H1 (cell line): ENCODE measurements at regions not wholly inside any gene's neighbourhood (a gene's known extent, or its start where the extent isn't known, plus 50 kb on each side); places are given as distances from the start of the nearest gene placed in this dataset.

Source experiments
- CTCF ChIA-PET: fragments of 300-600 bp; sonication (Branson Sonifier 250); formaldehyde crosslinking; loops from one replicate; lab custom pipeline; 2021; ENCODE audit not compliant: partially characterized antibody; lab: Charles Lee
- POLR2A ChIA-PET: fragments of 300-600 bp; sonication (Branson Sonifier 250); formaldehyde crosslinking; loops from one replicate; lab custom pipeline; 2021; ENCODE audit warnings: inconsistent platforms; ENCODE audit not compliant: partially characterized antibody; lab: Charles Lee
- DNase-seq, 2 experiments: peaks; one replicate each; pipeline versions ENCODE4 v3.0.0 to v3.0.0-alpha.2; 2010 to 2022; ENCODE audit warnings: low spot score in 2 of 2, low read depth in 1 of 2, mixed read lengths in 1 of 2
- FAIRE-seq: peaks from 2 replicates; lab custom pipeline; 2011; peaks lifted over from hg19 to GRCh38; lab: Jason Lieb, UNC
- H2AFZ ChIP-seq: 2 replicates; pipeline ENCODE4 v1.8.1; 2012; ENCODE audit warnings: low read length, inconsistent platforms
- H2AK5ac ChIP-seq: 2 replicates; pipeline ENCODE4 v1.6.1; 2013; ENCODE audit warnings: low read depth, low read length
- H2BK120ac ChIP-seq: replicated peaks from 2 replicates; pipeline ENCODE3; 2013; ENCODE audit warnings: low read depth, low read length, inconsistent platforms
- H2BK12ac ChIP-seq: 2 replicates; pipeline ENCODE4 v1.6.1; 2013; ENCODE audit warnings: low read depth, low read length
- H2BK15ac ChIP-seq: 2 replicates; pipeline ENCODE4 v1.6.1; 2013; ENCODE audit warnings: low read length
- H2BK20ac ChIP-seq: 2 replicates; pipeline ENCODE4 v1.6.1; 2013; ENCODE audit warnings: low read length
- H2BK5ac ChIP-seq: 2 replicates; pipeline ENCODE4 v1.6.1; 2013; ENCODE audit warnings: low read depth, low read length
- H3K14ac ChIP-seq: 2 replicates; pipeline ENCODE4 v1.6.1; 2013; ENCODE audit warnings: inconsistent platforms; ENCODE audit not compliant: insufficient read length
- H3K18ac ChIP-seq: 2 replicates; pipeline ENCODE4 v1.6.1; 2013; ENCODE audit warnings: low read length; ENCODE audit errors: extremely low read depth
- H3K23ac ChIP-seq: 2 replicates; pipeline ENCODE4 v1.6.1; 2013; ENCODE audit warnings: inconsistent platforms; ENCODE audit not compliant: insufficient read length
- H3K23me2 ChIP-seq: 2 replicates; pipeline ENCODE4 v1.6.1; 2013; ENCODE audit warnings: low read depth, low read length
- H3K27ac ChIP-seq: 2 replicates; pipeline ENCODE4 v1.6.1; 2011; ENCODE audit warnings: low read depth, low read length, inconsistent platforms
- H3K27me3 ChIP-seq, 4 experiments: replicated peaks in 1 of 4; 1 replicate in 1 of 4; 2 replicates in 3 of 4; pipeline versions ENCODE4 v1.6.1 to v1.8.1; 2011 to 2013; ENCODE audit warnings: low read length in 3 of 4, mild to moderate bottlenecking in 3 of 4, inconsistent platforms in 2 of 4, mixed read lengths in 2 of 4, moderate library complexity in 1 of 4; ENCODE audit not compliant: control insufficient read depth in 3 of 4, insufficient read depth in 3 of 4; ENCODE audit errors: extremely low read depth in 1 of 4
- H3K36me3 ChIP-seq, 4 experiments: 2 replicates each; pipeline versions ENCODE4 v1.6.1 to v1.8.1; 2011 to 2013; ENCODE audit warnings: mild to moderate bottlenecking in 4 of 4, low read length in 3 of 4, moderate library complexity in 2 of 4, control low read depth in 1 of 4, inconsistent platforms in 1 of 4; ENCODE audit not compliant: insufficient read depth in 4 of 4, control insufficient read depth in 2 of 4
- H3K4ac ChIP-seq: replicated peaks from 2 replicates; pipeline ENCODE3; 2013; ENCODE audit warnings: low read length, low read depth, mixed read lengths, inconsistent platforms; ENCODE audit not compliant: insufficient read length
- H3K4me1 ChIP-seq, 4 experiments: replicated peaks in 1 of 4; 1 replicate in 1 of 4; 2 replicates in 3 of 4; pipeline versions ENCODE4 v1.6.1 to v1.8.1; 2011 to 2013; ENCODE audit warnings: low read length in 3 of 4, inconsistent platforms in 2 of 4, mixed read lengths in 1 of 4; ENCODE audit not compliant: insufficient read depth in 4 of 4, control insufficient read depth in 3 of 4
- H3K4me2 ChIP-seq, 2 experiments: 2 replicates each; pipeline versions ENCODE4 v1.6.1 to v1.8.1; 2011 to 2013; ENCODE audit warnings: low read depth in 2 of 2, low read length in 2 of 2, control low read depth in 1 of 2, inconsistent platforms in 1 of 2, mild to moderate bottlenecking in 1 of 2; ENCODE audit not compliant: insufficient read depth in 1 of 2
- H3K4me3 ChIP-seq, 4 experiments: fragments of 200-600, 300-600 bp in 1 of 4; sonication (generic), shearing (Covaris generic), sonication (Bioruptor Twin) in 1 of 4; 2 replicates each; pipeline versions ENCODE4 v1.5.1 to v1.8.1; 2011 to 2016; ENCODE audit warnings: low read length in 4 of 4, low read depth in 3 of 4, control low read depth in 2 of 4, inconsistent platforms in 2 of 4, mild to moderate bottlenecking in 2 of 4, mixed read lengths in 1 of 4, moderate library complexity in 1 of 4; ENCODE audit not compliant: insufficient read depth in 2 of 4; ENCODE audit errors: extremely low read depth in 1 of 4
- H3K56ac ChIP-seq: replicated peaks from 2 replicates; pipeline ENCODE3; 2013; ENCODE audit warnings: low read depth, mild to moderate bottlenecking, mixed read lengths, low read length, inconsistent platforms; ENCODE audit not compliant: insufficient read length
- H3K79me1 ChIP-seq: 2 replicates; pipeline ENCODE4 v1.6.1; 2013; ENCODE audit warnings: low read depth, low read length, control low read depth
- H3K79me2 ChIP-seq, 2 experiments: 2 replicates each; pipeline versions ENCODE4 v1.6.1 to v1.8.1; 2012 to 2013; ENCODE audit warnings: low read length in 2 of 2, mild to moderate bottlenecking in 2 of 2, inconsistent platforms in 1 of 2; ENCODE audit not compliant: insufficient read depth in 2 of 2, control insufficient read depth in 1 of 2
- H3K9ac ChIP-seq, 4 experiments: replicated peaks in 1 of 4; 1 replicate in 1 of 4; 2 replicates in 3 of 4; pipeline versions ENCODE4 v1.6.1 to v1.8.1; 2011 to 2013; ENCODE audit warnings: low read depth in 3 of 4, low read length in 3 of 4, control low read depth in 2 of 4, mild to moderate bottlenecking in 2 of 4, moderate library complexity in 2 of 4, inconsistent platforms in 1 of 4; ENCODE audit errors: extremely low read depth in 1 of 4
- H3K9me3 ChIP-seq, 2 experiments: 2 replicates each; pipeline versions ENCODE4 v1.6.1 to v1.8.1; 2012 to 2013; ENCODE audit warnings: mild to moderate bottlenecking in 2 of 2, moderate library complexity in 2 of 2, control low read depth in 1 of 2, inconsistent platforms in 1 of 2, low read depth in 1 of 2, low read length in 1 of 2, mixed read lengths in 1 of 2; ENCODE audit not compliant: insufficient read depth in 2 of 2
- H4K20me1 ChIP-seq, 2 experiments: replicated peaks in 1 of 2; 2 replicates each; pipeline versions ENCODE3 to v1.8.1; 2011 to 2013; ENCODE audit warnings: inconsistent platforms in 2 of 2, low read length in 2 of 2, mild to moderate bottlenecking in 1 of 2; ENCODE audit not compliant: insufficient read depth in 2 of 2, control insufficient read depth in 1 of 2
- H4K5ac ChIP-seq: 2 replicates; pipeline ENCODE4 v1.6.1; 2013; ENCODE audit warnings: low read length, low read depth, mixed read lengths, inconsistent platforms; ENCODE audit not compliant: insufficient read length
- H4K8ac ChIP-seq: 2 replicates; pipeline ENCODE4 v1.8.0; 2013; ENCODE audit warnings: mild to moderate bottlenecking, moderate library complexity, low read length, inconsistent platforms; ENCODE audit not compliant: insufficient read depth; ENCODE audit errors: extremely low read depth
- H4K91ac ChIP-seq: replicated peaks from 2 replicates; pipeline ENCODE3; 2013; ENCODE audit warnings: low read length, mixed read lengths, inconsistent platforms; ENCODE audit not compliant: insufficient read length
- BRCA1 ChIP-seq: IDR thresholded peaks from 2 replicates; pipeline ENCODE4 v1.6.1; 2012; ENCODE audit warnings: low read depth, low read length, improper control_type of control experiment
- CBX5 ChIP-seq: fragments of 300-800, 300-1000 bp; sonication (generic); IDR thresholded peaks from 2 replicates; pipeline ENCODE4 v1.7.1; 2016; ENCODE audit warnings: antibody characterized with exemption, low read length, low read depth
- CEBPB ChIP-seq: IDR thresholded peaks from 2 replicates; pipeline ENCODE4 v1.6.1; 2012; ENCODE audit warnings: low read depth, low read length
- CREB1 ChIP-seq: IDR thresholded peaks from 2 replicates; pipeline ENCODE4 v1.6.1; 2012; ENCODE audit warnings: inconsistent platforms
- FOSL1 ChIP-seq: IDR thresholded peaks from 2 replicates; pipeline ENCODE4 v1.6.1; 2011; ENCODE audit warnings: mild to moderate bottlenecking, low read depth, low read length, moderate library complexity; ENCODE audit not compliant: insufficient read depth
- JUND ChIP-seq: IDR thresholded peaks from 2 replicates; pipeline ENCODE4 v1.6.1; 2011; ENCODE audit warnings: mild to moderate bottlenecking, improper control_type of control experiment, low read length
- MAFK ChIP-seq: IDR thresholded peaks from 2 replicates; pipeline ENCODE4 v1.6.1; 2012; ENCODE audit warnings: low read depth, mild to moderate bottlenecking, improper control_type of control experiment, low read length
- SP2 ChIP-seq: IDR thresholded peaks from 2 replicates; pipeline ENCODE4 v1.6.1; 2012; ENCODE audit warnings: mild to moderate bottlenecking, low read length, inconsistent platforms
- TEAD4 ChIP-seq: IDR thresholded peaks from 2 replicates; pipeline ENCODE4 v1.6.1; 2012; ENCODE audit warnings: low read depth, low read length, inconsistent platforms, mixed read lengths
- WGBS, 2 experiments: shearing (Covaris generic) in 1 of 2; methylation state at CpG; one replicate each; pipeline versions ENCODE4 v1.1.6 to v1.1.7; 2013 to 2015; ENCODE audit warnings: low lambda C conversion rate in 2 of 2, mixed read lengths in 2 of 2, inconsistent platforms in 1 of 2, low coverage in 1 of 2, missing lambda C conversion rate in 1 of 2; ENCODE audit not compliant: insufficient replicate concordance in 2 of 2, insufficient coverage in 1 of 2, insufficient read length in 1 of 2; ENCODE audit errors: extremely low coverage in 1 of 2, missing lambda C conversion rate in 1 of 2; 5-methylcytosine and 5-hydroxymethylcytosine counted together

GRCh38 chrX:42094218-42094617, 170.9 kb upstream of the CASK start:
- Histone ChIP-seq H2BK20ac (no peak overlapping the region), H3K4ac (no peak overlapping the region), H3K23ac (no peak overlapping the region), H3K79me2 (no peaks in the 10 kb centered on the region), H3K18ac (no peak overlapping the region), H3K4me1 (peaks cover 0 to 9% (median 6%) of the 10 kb centered on the region in 4 experiments; a peak in 4 of 7 replicates), H3K23me2 (no peaks in the 10 kb centered on the region), H2AK5ac (no peak overlapping the region), H4K91ac (no peak overlapping the region), H3K56ac (no peak overlapping the region), H2BK12ac (no peak overlapping the region), H3K14ac (no peak overlapping the region), H3K27ac (no peak overlapping the region), H3K4me3 (no peak overlapping the region), H2AFZ (no peak overlapping the region), H3K9me3 (no peaks in the 10 kb centered on the region), H4K5ac (no peak overlapping the region), H3K79me1 (no peaks in the 10 kb centered on the region), H3K4me2 (no peak overlapping the region), H4K8ac (no peak overlapping the region), H3K9ac (no peak overlapping the region), H2BK120ac (no peak overlapping the region), H4K20me1 (no peaks in the 10 kb centered on the region), H3K27me3 (no peaks in the 10 kb centered on the region), H2BK15ac (no peak overlapping the region), H3K36me3 (no peaks in the 10 kb centered on the region), H2BK5ac (no peak overlapping the region)
- WGBS, 2 experiments, result 78% methylated on average over 5 of the region's 5 CpGs; no CpG with 5 or more reads in 1 of the 2 experiments
- DNase-seq (no peak), FAIRE-seq (no peak)
- ChIA-PET POLR2A (no interaction called here), CTCF (no interaction called here)
- no peak for TF ChIP-seq BRCA1
- no peak for TF ChIP-seq CEBPB
- no peak for TF ChIP-seq JUND
- TF ChIP-seq CREB1, result no peak
- no peak for TF ChIP-seq SP2
- TF ChIP-seq MAFK, result no peak
- no peak for TF ChIP-seq FOSL1
- TF ChIP-seq TEAD4, result no peak
- no peak for TF ChIP-seq CBX5
